ENCODE measurements at regions not wholly inside any gene's neighbourhood (a gene's known extent, or its start where the extent isn't known, plus 50 kb on each side); places are given as distances from the start of the nearest gene placed in this dataset.

GRCh38 chr6:170052991-170053821, 237.7 kb downstream of the DLL1 start:
- no peak for TF ChIP-seq ZNF274 (IDR thresholded peaks at IDR 0.05; ENCODE audit: low read depth, low read length)
- TF ChIP-seq SUZ12 (IDR thresholded peaks at IDR 0.05; ENCODE audit: extremely low read depth, insufficient read depth, insufficient read length): no peak

All from NT2/D1 (cell line).